Adrenal gland (tissue), 5 donors: ENCODE measurements at regions not wholly inside any gene's neighbourhood (a gene's known extent, or its start where the extent isn't known, plus 50 kb on each side); places are given as distances from the start of the nearest gene placed in this dataset.
"Not testable (repeated sequence)": the region's sequence is repeated elsewhere in the genome, so short reads cannot be mapped to it uniquely, and the experiment has no call there.

Experiments
- POLR2A ChIP-seq, 2 donors: fragments of 450-650 bp; IDR thresholded peaks; one replicate each; pipeline ENCODE4 v1.6.1; 2017; ENCODE audit warnings: antibody characterized with exemption in 2 of 2, mild to moderate bottlenecking in 2 of 2, moderate library complexity in 1 of 2
- TF ChIP-seq, protein P1 (sequence below), 6 experiments: fragments of 450-650 bp in 4 of 6; fragments of 200-600 bp in 2 of 6; sonication (generic) in 1 of 6; IDR thresholded peaks; 1 replicate in 5 of 6; 2 replicates in 1 of 6; pipeline versions ENCODE4 v1.5.1 to v1.8.0; 2016 to 2021; ENCODE audit warnings: antibody characterized with exemption in 6 of 6, mild to moderate bottlenecking in 2 of 6, moderate library complexity in 1 of 6
- donor health status: DM: no; HTN: no; CAD: no.

DNA sequence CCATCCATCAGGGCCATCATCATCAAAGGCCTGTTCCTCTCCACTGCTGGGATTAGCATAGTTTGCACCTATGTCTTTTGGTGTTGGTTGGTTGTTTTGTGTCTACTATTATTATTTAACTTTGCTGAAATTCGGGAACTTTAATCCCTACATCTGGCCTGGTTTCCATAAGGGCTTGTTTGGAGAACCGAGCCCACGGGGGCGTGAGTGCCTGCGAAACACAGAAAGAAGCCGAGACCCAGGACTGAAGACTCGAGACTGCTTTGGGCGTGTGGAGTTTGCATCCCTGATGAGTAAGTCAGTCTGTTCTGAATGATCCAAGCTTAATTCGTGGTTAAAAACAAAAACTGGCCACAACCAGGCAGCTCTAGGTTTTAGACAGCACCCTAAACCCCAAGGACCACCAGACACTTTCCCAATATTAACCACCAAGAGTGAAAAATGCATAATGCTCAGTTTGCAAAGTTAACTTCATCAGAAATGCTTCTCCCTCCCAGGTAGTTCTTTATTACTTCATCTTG, 195.6 kb downstream of the BCL2L11 start:
- TF ChIP-seq POLR2A (IDR thresholded peaks at IDR 0.05), result not testable (repeated sequence)
- TF ChIP-seq, protein P1, sequence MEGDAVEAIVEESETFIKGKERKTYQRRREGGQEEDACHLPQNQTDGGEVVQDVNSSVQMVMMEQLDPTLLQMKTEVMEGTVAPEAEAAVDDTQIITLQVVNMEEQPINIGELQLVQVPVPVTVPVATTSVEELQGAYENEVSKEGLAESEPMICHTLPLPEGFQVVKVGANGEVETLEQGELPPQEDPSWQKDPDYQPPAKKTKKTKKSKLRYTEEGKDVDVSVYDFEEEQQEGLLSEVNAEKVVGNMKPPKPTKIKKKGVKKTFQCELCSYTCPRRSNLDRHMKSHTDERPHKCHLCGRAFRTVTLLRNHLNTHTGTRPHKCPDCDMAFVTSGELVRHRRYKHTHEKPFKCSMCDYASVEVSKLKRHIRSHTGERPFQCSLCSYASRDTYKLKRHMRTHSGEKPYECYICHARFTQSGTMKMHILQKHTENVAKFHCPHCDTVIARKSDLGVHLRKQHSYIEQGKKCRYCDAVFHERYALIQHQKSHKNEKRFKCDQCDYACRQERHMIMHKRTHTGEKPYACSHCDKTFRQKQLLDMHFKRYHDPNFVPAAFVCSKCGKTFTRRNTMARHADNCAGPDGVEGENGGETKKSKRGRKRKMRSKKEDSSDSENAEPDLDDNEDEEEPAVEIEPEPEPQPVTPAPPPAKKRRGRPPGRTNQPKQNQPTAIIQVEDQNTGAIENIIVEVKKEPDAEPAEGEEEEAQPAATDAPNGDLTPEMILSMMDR (IDR thresholded peaks at IDR 0.05), result not testable (repeated sequence)
